ENCODE measurements at regions not wholly inside any gene's neighbourhood (a gene's known extent, or its start where the extent isn't known, plus 50 kb on each side); places are given as distances from the start of the nearest gene placed in this dataset.

DNA sequence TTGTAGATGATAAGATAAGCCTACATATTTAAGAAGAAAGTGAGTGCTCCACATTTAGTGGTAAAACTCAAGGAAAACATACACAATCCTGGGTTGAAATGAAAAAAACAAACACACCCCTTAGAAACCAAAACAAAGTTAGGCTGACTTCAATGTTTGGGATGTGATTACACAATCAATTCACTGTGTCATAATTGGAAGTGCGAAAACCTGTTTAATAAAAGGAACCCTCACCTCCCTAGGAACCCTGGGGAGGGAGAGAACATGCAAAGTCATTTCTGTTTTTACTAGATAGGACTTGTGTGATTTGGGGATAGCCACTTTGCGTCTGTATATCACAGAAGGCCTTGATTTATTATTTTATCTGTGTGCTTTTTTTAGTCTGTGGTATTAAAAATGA lies 275.0 kb downstream of the NFKBIZ start:
- in situ Hi-C loops (cut with HindIII; ENCODE audit: low sequenced_read_pairs) = no loop called here
- no peak overlapping the region for H3K4me3 ChIP-seq (ENCODE audit: low read depth, low read length)
- TF ChIP-seq, protein P1, sequence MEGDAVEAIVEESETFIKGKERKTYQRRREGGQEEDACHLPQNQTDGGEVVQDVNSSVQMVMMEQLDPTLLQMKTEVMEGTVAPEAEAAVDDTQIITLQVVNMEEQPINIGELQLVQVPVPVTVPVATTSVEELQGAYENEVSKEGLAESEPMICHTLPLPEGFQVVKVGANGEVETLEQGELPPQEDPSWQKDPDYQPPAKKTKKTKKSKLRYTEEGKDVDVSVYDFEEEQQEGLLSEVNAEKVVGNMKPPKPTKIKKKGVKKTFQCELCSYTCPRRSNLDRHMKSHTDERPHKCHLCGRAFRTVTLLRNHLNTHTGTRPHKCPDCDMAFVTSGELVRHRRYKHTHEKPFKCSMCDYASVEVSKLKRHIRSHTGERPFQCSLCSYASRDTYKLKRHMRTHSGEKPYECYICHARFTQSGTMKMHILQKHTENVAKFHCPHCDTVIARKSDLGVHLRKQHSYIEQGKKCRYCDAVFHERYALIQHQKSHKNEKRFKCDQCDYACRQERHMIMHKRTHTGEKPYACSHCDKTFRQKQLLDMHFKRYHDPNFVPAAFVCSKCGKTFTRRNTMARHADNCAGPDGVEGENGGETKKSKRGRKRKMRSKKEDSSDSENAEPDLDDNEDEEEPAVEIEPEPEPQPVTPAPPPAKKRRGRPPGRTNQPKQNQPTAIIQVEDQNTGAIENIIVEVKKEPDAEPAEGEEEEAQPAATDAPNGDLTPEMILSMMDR (IDR thresholded peaks at IDR 0.05; ENCODE audit: low read depth, low read length, missing control alignments) = no peak
- DNase-seq (ENCODE audit: low read depth) = no peak

DNA sequence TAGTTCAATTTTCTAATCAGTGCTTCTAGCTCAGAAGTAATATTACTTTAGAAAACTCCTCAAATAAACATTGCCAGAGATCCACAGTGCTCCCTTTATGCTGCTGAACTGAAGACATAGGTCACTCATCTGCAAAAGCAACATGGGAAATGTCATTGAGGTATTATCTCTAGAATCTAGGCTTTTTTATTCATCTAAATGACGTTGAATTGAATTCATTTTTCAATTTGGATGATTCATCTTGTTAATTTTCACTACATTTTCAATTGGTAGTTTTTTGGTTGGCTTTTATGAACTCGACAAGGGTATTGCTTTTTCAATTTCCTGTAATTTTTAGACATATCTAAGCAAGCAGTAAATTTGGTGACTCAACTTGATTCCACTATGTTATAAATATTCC lies 275.4 kb downstream of the NFKBIZ start:
- H3K4me3 ChIP-seq (ENCODE audit: low read depth, low read length) = no peak overlapping the region
- TF ChIP-seq, protein P1 (IDR thresholded peaks at IDR 0.05; ENCODE audit: low read depth, low read length, missing control alignments) = no peak
- DNase-seq (ENCODE audit: low read depth) = no peak
- in situ Hi-C loops (cut with HindIII; ENCODE audit: low sequenced_read_pairs) = no loop called here

DNA sequence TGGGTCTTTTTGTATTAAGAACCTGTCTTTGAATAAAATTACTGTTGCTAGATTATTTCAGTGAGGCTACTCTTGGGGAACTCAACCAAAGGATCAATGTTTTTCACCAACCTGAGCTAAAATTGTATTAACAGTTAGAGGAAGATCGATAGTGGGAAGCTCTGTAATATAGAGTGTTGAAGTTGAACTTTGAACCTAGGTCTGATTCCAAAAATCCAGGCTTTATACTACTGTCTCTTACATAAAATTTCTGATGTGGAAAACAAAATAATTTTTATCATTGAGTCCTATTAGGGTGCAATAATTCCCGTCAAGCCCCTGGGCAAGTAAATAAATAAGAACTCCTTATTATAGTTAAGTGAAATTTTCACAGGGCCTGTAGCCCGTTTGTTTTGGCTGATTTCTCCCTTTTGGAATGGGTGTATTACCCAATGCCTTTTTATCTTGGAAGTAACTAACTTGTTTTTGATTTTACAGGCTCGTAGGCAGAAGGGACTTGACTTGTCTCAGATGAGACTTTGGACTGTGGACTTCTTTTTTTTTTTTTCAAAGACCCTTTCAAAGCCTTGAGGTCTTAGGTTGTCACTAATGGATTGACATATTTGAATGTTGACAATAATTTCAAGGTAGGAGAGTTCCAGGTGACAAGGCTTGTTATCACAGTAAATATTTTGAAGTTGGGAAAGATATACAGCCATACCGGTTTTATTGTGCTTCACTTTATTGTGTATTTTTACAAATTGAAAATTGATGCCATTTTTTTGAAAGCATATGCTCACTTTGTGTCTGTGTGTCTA lies 276.1 kb downstream of the NFKBIZ start:
- TF ChIP-seq, protein P1 (IDR thresholded peaks at IDR 0.05; ENCODE audit: low read depth, low read length, missing control alignments) = no peak
- DNase-seq (ENCODE audit: low read depth) = no peak
- no peak overlapping the region for H3K4me3 ChIP-seq (ENCODE audit: low read depth, low read length)
- in situ Hi-C loops (cut with HindIII; ENCODE audit: low sequenced_read_pairs) = no loop called here

DNA sequence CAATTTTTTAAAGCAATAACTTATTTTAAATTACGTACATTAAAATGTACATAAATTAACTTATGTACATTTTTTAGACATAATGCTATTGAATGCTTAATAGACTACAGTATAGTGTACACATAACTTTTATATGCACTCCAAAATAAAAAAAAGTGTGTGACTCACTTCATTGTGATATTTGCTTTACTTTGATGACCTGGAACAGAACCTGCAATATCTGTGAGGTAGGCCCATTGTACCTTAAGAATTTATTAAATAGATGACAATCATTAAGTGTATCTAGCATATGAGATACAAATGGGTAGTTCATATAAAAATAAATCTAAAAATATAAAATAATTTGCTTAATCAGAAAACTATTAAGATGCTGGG lies 276.7 kb downstream of the NFKBIZ start:
- TF ChIP-seq, protein P1 (IDR thresholded peaks at IDR 0.05; ENCODE audit: low read depth, low read length, missing control alignments) = no peak
- DNase-seq (ENCODE audit: low read depth) = no peak
- in situ Hi-C loops (cut with HindIII; ENCODE audit: low sequenced_read_pairs) = no loop called here
- H3K4me3 ChIP-seq (ENCODE audit: low read depth, low read length) = no peak overlapping the region

DNA sequence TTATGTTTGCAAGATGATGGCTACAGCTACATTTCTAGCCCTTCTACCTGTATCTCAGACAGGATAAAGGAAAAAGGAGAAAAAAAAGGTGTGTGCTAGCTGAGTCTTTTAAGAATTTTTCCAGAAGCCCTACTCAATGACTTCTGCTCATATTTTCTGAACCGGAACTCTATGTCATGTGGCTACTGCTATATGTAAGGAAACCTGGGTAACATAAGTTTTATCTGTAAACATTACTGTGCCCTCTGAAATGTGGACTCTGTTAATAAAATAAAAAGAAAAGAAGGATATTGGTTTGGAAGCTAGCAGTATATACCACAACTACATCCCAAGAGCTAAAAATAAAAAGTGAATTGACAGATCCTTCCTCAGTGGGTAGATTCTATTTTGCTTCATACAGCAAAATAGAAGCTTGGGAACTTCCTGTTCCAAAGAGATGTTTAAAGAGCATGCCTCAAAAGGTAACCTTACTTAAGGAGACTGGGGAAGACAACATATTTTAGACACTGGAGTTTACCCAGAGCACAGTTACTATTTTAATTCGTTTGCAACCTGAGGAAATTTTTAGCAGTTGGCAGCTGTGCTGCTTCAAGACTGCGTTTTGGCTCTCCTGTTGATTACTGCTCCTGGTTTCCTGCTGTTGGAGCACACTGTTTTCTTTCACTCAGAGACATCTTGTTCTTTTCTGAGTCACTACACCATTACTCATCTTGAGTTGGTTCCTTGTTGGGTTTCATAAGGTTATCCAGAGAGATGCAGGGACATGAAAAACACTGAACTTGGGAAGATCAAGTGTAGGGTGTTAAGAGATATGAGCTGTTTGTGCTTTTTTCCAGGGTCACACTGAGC lies 280.7 kb downstream of the NFKBIZ start:
- TF ChIP-seq, protein P1 (IDR thresholded peaks at IDR 0.05; ENCODE audit: low read depth, low read length, missing control alignments) = no peak
- in situ Hi-C loops (cut with HindIII; ENCODE audit: low sequenced_read_pairs) = no loop called here
- peak; percentile 19 for DNase-seq (ENCODE audit: low read depth)
- H3K4me3 ChIP-seq (ENCODE audit: low read depth, low read length) = no peak overlapping the region

DNA sequence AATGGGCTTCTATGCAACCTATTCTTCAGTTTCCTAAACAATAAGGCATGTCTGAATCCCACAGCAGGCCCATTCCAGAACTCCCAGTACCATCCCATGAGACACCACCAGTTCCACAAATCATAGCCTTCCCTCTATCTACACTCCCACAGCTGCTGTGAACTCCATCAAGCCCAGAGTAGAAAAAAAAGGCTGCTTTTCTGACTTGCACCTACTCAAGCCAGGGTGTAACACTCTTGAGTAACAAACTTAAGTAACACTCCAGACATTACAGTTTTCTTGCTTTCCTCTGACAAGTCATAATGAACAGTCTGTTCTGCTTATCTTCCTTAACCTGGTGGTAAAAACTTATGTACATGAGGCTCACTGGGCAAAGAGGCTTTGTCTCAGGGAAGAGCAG lies 283.1 kb downstream of the NFKBIZ start:
- in situ Hi-C loops (cut with HindIII; ENCODE audit: low sequenced_read_pairs) = no loop called here
- TF ChIP-seq, protein P1 (IDR thresholded peaks at IDR 0.05; ENCODE audit: low read depth, low read length, missing control alignments) = no peak
- no peak overlapping the region for H3K4me3 ChIP-seq (ENCODE audit: low read depth, low read length)
- no peak for DNase-seq (ENCODE audit: low read depth)

All from astrocyte of the cerebellum (primary cell).